Hindlimb muscle (tissue), 1 donor: ENCODE measurements at regions not wholly inside any gene's neighbourhood (a gene's known extent, or its start where the extent isn't known, plus 50 kb on each side); places are given as distances from the start of the nearest gene placed in this dataset.
"Not testable (repeated sequence)": the region's sequence is repeated elsewhere in the genome, so short reads cannot be mapped to it uniquely, and the experiment has no call there.

Experiments
- DNase-seq: peaks from one replicate; pipeline ENCODE4 v3.0.0-alpha.2; 2013

DNA sequence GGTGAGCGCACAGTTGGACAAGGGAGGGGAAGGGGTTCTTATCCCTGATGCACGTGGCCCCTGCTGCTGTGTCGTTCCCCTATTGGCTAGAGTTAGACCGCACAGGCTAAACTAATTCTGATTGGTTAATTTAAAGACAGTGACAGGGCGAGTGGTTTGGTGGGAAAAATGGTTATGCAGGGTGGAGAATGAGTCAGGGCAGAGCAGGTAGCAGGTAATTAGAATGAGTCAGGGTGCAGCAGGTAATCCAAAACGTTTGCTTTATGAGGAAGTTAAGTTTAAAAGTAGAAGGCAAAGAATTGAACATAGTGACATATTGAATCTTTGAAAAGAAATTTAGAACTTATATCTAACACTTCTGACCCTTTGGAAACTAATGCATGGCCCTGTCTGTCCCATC is 240.5 kb downstream of the NUAK1 start:
- DNase-seq = not testable (repeated sequence)

- no peak for DNase-seq
Observed at GRCh38 chr12:105899589-105899988, 239.2 kb downstream of the NUAK1 start.

- no peak for DNase-seq
Observed at GRCh38 chr12:105906561-105906960, 232.2 kb downstream of the NUAK1 start.

- DNase-seq = no peak
Observed at GRCh38 chr12:105907982-105908381, 230.8 kb downstream of the NUAK1 start.

GRCh38 chr12:105910030-105910429 is 228.7 kb downstream of the NUAK1 start:
- DNase-seq = no peak

- no peak for DNase-seq
Observed at GRCh38 chr12:105911966-105912365, 226.8 kb downstream of the NUAK1 start.

DNA sequence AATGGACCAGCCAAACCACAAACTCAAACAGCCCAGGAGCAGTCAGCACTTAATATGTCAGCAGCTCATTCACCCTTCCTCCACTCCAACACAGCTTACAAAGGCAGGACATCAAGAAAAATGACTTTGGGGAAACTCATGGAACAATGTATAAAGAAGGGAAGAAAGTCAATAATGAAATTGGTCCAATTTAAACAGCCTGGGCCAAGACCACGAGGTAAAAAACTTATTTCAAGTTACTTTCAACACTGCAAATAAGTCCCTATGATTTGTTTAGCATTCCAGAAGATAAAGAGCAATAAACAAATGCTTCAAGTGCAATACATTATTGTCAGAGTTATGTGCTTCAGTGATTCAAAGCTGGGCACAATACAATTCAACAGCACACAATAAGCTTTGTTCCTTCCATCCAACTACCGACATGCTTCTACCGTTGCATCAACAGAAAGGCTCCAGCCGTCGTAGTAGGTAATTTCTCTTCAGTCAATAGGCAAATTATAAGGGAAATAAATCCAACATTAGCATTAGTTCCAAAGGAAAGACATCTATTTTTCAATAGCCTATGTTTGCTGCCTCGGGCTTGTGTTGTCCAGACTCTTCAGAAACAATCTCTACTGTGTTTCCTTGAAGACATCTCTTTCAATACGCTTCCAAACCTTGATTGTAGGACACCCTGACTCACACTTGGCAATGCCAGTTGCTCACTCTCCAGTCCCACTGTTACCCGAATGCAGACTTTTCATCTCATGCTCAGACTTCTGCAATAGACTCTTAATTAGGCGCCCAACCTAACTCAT is 225.7 kb downstream of the NUAK1 start:
- no peak for DNase-seq

DNA sequence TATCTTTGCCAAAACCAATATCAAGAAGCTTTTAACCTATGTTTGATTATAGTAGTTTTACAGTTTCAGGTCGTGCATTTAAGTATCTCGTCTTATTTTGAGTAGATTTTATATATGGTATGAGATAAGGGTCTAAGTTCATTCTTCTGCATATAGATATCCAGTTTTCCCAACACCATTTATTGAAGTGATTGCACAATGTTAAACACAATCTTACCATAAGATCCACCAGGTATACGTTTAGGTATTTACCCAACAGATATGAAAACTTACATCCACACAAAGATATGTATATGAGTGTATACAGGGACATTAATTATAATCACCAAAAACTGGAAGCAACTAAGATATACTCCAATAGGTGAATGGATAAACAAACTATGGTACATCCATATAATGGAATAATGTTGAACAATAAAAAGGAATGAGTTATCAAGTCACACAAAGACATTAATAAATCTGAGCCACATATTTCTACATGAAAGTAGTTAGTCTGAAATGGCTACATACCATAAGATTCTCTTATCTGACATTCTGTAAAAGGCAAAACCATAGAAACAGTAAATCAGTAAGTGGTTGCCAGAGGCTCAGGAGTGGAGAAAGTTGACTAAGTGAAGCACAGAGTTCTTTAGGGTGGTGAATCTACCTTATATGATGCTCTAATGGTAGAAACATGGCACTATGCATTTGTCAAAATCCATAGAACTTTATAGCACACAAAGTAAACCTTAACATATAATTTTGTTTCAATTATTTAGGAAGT is 222.6 kb downstream of the NUAK1 start:
- DNase-seq = no peak

DNA sequence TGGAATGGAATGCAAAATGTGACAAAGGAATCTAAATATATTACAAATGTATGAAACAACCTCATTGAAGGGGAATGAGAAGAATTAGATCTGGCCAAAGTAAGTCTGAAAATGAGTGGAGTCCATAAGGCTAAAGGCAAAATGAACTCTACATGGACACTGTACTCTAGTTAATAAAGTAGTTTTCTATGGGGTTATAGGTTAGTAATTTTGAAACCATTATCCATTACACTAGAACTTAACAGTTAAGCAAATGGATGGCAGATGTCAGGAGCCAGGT is 222.1 kb downstream of the NUAK1 start:
- DNase-seq = no peak

DNA sequence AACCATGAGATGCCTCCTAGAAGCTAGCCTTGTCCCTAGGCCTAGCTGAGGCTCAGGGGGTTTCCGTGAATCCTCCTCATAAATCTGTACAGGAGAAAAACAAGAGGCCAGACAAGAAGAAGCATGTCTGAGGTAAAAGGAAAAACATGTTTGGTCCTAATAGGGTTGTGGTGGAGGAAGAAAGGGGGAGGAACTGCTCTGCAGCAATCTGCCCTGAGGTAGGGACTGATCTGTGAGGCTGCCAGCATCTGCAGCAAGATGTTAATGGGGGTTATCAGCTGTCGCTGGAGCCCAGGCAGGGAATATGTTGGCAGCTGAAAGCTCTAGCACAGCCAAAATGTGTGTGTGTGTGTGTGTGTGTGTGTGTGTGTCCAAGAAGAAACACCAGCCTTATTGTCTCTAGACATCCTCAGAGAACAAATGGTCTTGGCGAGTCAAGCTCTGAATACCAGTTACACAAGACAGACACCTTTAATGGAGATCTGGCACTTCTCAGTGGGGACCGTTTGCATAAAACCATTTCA is 218.5 kb downstream of the NUAK1 start:
- no peak for DNase-seq

GRCh38 chr12:105921055-105921454 is 217.7 kb downstream of the NUAK1 start:
- no peak for DNase-seq

GRCh38 chr12:105921872-105922669 is 216.7 kb downstream of the NUAK1 start:
- no peak for DNase-seq

DNA sequence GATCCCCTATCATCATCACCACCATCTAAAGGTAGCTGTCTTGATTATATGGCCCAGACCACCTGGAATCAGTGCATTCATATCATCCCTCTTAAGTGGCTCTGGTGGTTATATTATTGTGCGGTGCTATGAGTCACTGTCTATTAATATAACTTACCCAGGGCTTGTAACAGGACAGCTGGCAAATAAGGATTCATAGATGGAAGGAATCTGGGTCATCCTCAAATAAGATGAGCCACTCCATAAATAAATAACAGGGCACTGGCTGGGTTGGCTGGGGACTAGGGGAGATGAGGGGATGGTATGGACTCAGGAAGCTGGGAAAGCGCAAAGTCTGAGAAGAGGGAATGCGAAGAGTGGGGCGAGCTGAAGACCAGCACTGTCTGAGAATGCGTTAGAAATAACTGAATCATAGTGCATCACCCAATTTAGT is 216.1 kb downstream of the NUAK1 start:
- DNase-seq = no peak

DNA sequence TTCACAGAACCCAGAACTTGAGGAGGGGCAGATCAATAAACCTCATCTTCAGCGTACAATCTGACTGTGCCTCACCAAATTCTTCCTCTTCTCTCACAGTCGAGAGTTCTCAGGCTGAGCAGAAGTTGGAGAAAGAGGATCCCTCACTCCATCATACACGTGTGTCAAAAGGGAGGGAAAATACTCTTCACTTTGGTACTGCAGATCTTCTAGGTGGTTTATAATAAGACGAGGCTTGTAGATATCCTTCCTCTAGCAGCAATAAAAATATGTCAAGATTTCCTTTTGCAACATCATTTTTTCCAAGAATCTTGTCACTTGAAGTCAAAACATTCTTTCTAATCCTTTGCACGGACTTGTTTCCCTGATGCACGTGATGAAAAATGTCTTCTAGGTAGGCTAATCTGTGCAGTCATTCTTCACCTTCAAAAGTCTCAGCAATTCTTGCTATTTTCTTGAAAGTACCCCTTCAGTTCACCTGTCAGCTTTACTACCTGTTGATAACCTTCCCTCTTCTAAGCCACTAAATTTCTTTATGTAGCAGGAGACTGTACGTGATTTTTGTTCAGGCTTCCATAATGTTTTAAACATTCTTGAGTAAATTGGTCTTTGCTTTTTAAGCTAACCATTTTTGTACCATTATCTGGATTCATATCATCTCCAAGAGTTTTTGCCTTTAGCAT is 214.1 kb downstream of the NUAK1 start:
- DNase-seq = no peak

DNA sequence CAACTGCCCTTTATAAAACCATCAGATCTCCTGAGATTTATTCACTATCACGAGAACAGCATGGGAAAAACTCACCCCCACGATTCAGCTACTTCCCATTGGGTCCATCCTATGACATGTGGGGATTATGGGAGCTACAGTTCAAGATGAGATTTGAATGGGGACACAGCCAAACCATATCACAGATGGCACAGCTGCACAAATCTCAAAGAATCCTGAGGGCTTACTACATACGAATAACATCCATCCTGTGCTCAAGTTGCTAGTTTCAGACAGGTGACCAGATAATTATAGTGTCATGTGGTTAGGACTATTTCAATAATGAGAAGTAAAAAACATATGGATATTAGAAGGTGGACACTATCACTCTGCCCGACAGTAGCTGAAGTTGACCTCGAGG is 211.2 kb downstream of the NUAK1 start:
- DNase-seq = no peak

DNA sequence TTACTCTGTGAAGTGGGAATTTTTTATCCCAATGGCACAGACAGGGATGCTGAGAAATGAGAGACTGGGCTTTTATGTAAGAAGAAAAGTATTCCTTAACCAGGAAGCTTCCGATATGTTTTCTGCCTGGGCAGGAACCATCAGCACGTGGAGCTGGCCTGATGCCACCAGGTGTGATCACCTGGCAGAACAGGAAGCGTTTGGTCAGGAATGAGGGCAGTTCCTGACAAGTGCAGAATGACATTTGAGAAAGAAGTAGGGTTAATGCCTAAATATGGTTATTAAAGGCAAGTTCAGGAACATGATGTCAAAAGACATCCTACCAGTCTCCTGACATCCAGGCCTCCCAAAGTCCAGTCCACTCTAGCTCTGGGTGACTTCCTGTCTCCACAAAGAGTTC is 210.3 kb downstream of the NUAK1 start:
- DNase-seq = no peak

DNA sequence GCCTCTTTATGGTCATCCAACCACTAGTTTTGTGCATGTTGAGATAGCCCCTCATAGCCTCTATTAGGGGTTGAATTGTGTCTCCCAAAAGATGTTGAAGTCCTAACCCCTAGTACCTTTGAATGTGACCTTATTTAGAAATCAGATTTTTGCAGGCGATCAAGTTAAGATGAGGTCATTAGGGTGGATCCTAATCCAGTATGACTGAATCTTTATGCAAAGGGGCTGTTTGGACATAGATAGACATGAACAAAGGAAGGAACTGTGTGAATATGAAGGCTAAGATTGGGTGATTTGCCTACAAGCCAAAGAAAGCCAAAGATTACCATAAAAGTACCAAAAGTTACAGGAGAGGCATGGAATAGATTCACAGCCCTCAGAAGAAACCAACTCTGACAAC is 209.6 kb downstream of the NUAK1 start:
- DNase-seq = no peak

- no peak for DNase-seq
Observed at GRCh38 chr12:105930557-105931503, 207.9 kb downstream of the NUAK1 start.

DNA sequence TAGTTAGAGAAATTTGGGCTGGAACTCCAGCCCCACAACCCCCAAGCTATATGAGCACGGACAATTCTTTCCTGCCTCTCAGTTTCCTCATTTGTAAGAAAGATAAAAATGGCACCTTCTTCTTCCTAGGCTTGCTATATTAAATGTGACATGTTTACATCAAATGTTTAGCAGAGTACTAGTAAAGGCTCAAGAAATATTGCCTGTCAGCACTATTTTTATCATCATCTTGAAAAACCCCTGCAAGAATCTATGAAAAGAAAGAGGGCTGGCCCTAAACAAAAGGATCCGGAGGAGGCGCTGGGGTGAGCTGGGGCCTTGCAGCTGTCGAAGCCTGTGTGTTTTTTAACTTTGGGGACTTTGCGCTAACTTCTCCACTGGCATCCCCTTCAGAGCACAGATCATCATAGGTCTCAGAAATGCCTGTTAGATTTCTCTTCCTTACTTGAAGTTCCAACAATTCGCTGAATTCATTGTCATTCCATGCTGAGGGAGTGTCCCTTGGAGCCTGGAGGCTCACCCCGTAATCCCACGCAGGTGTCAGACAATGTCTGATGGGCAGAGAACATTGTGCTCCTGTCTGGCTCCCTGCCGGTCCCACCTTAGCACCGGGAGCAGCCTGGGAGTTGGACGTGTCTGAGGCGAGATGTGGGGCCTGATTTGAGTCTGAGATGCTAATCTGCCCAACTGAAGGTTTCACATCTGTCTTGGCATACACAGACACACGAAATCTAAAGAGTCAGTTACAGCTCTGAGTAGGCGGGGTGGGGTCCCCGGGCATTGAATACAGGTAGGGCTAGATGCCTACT is 206.8 kb downstream of the NUAK1 start:
- DNase-seq = no peak
